PC-3 (cell line): ENCODE measurements at regions not wholly inside any gene's neighbourhood (a gene's known extent, or its start where the extent isn't known, plus 50 kb on each side); places are given as distances from the start of the nearest gene placed in this dataset.
"Not testable (repeated sequence)": the region's sequence is repeated elsewhere in the genome, so short reads cannot be mapped to it uniquely, and the experiment has no call there.

ENCODE experiments used
- ATAC-seq: fragments of 200-7000 bp; cut with Tn5 transposase; 2 replicates; pipeline ENCODE4 v1.9.1; 2020; ENCODE audit warnings: mild to moderate bottlenecking, moderate library complexity
- BruUV-seq: library from RNA; stranded (reverse); fragments of 400-500 nt; replicated peaks from 2 replicates; lab custom pipeline; 2021; lab: Mats Ljungman, UMichigan
- CTCF ChIA-PET: fragments of 300-600 bp; sonication (Branson Sonifier 250); formaldehyde crosslinking; loops from one replicate; lab custom pipeline; 2022; ENCODE audit warnings: antibody characterized with exemption; lab: Charles Lee
- POLR2A ChIA-PET: fragments of 300-600 bp; sonication (Branson Sonifier 250); formaldehyde crosslinking; loops from one replicate; lab custom pipeline; 2022; ENCODE audit warnings: antibody characterized with exemption; ENCODE audit not compliant: unreplicated experiment; lab: Charles Lee
- DNase-seq: peaks from one replicate; pipeline ENCODE4 v3.0.0-alpha.2; 2015
- H2AFZ ChIP-seq: fragments of 300-600 bp; sonication (generic); 2 replicates; pipeline ENCODE4 v1.6.0; 2016; ENCODE audit warnings: antibody characterized with exemption, low read length
- H3F3A ChIP-seq: fragments of 300-600 bp; sonication (generic); one replicate; pipeline ENCODE4 v1.6.0; 2017; ENCODE audit warnings: antibody characterized with exemption, low read length, control low read depth, mild to moderate bottlenecking; ENCODE audit not compliant: unreplicated experiment
- H3K27ac ChIP-seq: fragments of 300-600 bp; sonication (generic); 2 replicates; pipeline ENCODE4 v1.5.1; 2016; ENCODE audit warnings: mild to moderate bottlenecking, low read length
- H3K27me3 ChIP-seq: fragments of 300-600 bp; sonication (generic); 2 replicates; pipeline ENCODE4 v1.6.1; 2016; ENCODE audit warnings: low read length, mixed read lengths
- H3K36me3 ChIP-seq: fragments of 300-600 bp; sonication (generic); 2 replicates; pipeline ENCODE4 v1.6.1; 2016; ENCODE audit warnings: low read depth, mixed run types, low read length, mixed read lengths
- H3K4me1 ChIP-seq: fragments of 300-600 bp; sonication (generic); 2 replicates; pipeline ENCODE4 v1.5.1; 2016; ENCODE audit warnings: low read length; ENCODE audit not compliant: insufficient read depth
- H3K4me2 ChIP-seq: fragments of 300-600 bp; sonication (generic); 2 replicates; pipeline ENCODE4 v1.6.0; 2016; ENCODE audit warnings: low read length
- H3K4me3 ChIP-seq: fragments of 300-600 bp; sonication (generic); 2 replicates; pipeline ENCODE4 v1.5.1; 2016; ENCODE audit warnings: mild to moderate bottlenecking, low read length, mixed read lengths
- H3K79me2 ChIP-seq: fragments of 300-600 bp; sonication (generic); 2 replicates; pipeline ENCODE4 v1.6.1; 2017; ENCODE audit warnings: low read length, mixed read lengths
- H3K9ac ChIP-seq: fragments of 300-600 bp; sonication (generic); 2 replicates; pipeline ENCODE4 v1.6.0; 2016; ENCODE audit warnings: mild to moderate bottlenecking, low read length
- H3K9me2 ChIP-seq: fragments of 300-600 bp; sonication (generic); replicated peaks from 2 replicates; pipeline ENCODE4 v1.6.1; 2016; ENCODE audit warnings: mixed run types, low read length, mixed read lengths
- H3K9me3 ChIP-seq: fragments of 300-600 bp; sonication (generic); 2 replicates; pipeline ENCODE4 v1.6.1; 2016; ENCODE audit warnings: low read length, mixed read lengths
- H4K20me1 ChIP-seq: fragments of 300-600 bp; sonication (generic); 2 replicates; pipeline ENCODE4 v1.6.1; 2016; ENCODE audit warnings: low read length, mixed read lengths
- intact Hi-C: fragments of 100-400 bp; cut with micrococcal nuclease; formaldehyde crosslinking; loops from 2 replicates; pipeline ENCODE4 v1.9.0; 2023

GRCh38 chr15:28454751-28455220 lies 76.3 kb downstream of the GOLGA8F start:
- POLR2A ChIA-PET: not testable (repeated sequence)

More at GRCh38 chr15:28454751-28455220, 76.3 kb downstream of the GOLGA8F start:
- H3K27ac ChIP-seq, H3K9me3 ChIP-seq, H4K20me1 ChIP-seq, H3K4me1 ChIP-seq, H2AFZ ChIP-seq, BruUV-seq, H3F3A ChIP-seq, CTCF ChIA-PET, intact Hi-C loops, H3K4me2 ChIP-seq, H3K79me2 ChIP-seq, DNase-seq, H3K9ac ChIP-seq, H3K36me3 ChIP-seq, H3K4me3 ChIP-seq, H3K9me2 ChIP-seq, ATAC-seq: not testable (repeated sequence)
- H3K27me3 ChIP-seq: peaks cover 15% of the 10 kb centered on the region
